Embryonic facial prominence (tissue), 1 donor: ENCODE measurements at regions not wholly inside any gene's neighbourhood (a gene's known extent, or its start where the extent isn't known, plus 50 kb on each side); places are given as distances from the start of the nearest gene placed in this dataset.

ENCODE experiments used
- DNase-seq: peaks from one replicate; pipeline ENCODE4 v3.0.0-alpha.2; 2016; ENCODE audit errors: extremely low spot score

DNA sequence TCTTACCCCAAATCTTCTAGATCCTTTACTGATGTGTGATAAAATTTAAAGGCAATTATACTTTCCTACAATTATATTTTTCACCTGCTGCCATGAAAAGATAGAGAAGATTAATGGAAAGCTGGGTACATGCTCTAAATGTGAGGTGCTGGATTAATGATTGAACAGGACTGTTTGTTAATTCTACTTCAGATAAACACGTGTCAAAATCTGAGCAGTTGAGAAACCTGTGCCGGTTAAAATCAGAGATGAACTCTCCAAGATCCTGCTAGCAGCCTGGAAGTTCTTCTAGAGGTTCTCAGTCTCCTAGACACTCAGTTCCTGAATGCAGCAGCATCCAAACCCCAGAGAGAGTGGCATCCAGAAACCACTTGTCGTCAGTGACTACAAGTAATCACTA lies 69.2 kb downstream of the INHBA start:
- no peak for DNase-seq

DNA sequence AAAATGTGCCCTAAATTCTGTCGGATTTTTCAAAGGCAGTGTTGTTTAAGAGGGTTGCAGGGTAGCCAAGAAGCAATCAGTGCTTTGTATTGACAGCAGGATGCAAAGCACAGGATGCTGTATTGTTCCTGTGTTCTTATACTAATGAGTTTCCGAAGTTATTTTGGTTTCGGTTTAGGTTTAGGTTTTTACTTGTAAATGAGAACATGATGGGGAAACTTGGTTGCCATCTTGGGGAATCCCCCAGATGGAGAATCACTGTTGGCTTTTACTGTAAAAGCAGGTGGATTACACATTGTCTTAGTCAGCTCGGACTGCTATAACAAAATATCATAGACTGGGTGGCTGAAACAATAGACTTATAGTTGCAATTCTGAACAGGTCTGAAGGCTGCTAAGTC lies 72.1 kb downstream of the INHBA start:
- no peak for DNase-seq

DNA sequence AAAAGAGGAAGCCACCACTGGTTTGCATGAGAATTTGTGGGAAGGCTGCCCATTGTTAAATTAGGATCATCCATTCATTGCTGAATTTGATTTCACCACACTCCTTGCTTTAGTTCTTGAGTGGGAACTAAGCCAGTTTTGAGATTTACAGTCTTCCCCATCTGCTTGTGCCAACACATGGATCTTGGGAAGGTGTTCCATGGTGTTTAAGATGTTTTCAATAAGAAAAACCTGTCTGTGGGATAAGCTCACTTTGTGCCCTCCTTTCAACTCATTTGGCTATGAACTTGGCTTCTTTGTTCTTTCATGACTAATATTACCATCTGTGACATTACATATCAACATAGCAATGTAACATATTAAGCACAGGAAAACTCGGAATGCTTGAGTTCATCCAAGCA lies 73.2 kb downstream of the INHBA start:
- DNase-seq = no peak

DNA sequence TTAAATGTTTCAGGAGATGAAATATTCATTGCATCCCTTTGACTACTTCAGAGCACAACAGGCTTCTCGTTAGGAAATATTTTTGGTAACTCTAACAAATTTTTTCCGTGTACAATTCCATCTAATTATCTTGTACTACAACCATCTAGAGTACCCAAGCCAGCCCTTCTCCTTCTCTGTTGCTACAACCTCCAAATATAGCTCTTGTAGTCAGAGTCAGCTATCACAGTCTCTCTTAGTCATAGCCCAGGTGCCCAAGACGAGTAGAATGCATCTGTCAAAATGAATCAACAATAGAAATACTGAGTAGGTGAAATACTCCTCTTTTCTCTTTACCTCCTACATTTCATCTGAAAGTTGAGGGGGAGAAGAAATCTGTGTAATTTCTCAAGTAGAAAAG lies 74.0 kb downstream of the INHBA start:
- no peak for DNase-seq

DNA sequence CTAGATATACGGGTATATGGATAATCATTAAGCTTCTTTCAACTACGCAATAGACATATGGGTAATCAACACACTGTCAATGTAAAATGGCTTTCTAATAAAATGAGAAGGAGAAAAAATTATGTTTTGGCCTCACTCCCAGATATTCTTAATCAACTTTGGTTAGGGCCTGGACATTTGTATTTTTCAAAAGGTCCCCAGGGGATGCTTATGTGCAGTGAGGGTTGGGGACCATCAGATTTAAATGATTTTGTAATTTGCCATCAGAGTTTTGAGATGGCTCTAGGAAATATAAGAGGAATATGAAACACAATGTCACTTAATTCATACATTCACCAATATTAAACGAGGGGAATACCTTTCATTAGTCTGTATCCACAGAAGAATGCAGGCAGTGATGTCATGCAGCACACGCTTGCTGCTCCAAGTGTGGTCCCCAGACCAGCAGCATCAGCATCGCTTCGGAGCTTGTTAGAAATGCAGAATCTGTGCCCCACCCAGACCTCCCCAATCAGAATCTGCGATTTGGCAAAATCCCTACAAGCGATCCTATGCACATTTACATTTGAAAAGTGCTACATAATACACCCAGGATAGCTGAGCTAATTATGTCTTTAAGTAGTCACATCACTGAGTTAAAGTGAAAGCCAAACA lies 75.1 kb downstream of the INHBA start:
- DNase-seq = no peak

DNA sequence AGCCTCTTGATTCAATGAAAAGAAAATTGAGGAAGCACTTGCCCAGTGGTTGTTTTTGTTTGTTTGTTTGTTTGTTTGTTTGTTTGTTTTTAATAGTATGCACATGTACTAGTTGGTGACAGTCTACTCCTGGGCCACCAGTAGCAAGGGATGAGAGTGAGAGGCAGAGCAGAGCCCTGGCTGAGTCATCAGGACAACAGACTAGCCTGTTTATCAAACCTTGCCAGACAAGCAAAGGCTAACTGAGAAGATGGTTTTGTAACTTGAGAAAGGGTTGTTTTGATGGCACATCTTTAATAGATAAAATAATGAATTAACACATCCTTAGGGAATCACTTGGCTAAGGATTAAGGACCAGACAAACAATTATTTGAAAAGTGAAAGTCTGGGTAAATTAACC lies 78.1 kb downstream of the INHBA start:
- no peak for DNase-seq

DNA sequence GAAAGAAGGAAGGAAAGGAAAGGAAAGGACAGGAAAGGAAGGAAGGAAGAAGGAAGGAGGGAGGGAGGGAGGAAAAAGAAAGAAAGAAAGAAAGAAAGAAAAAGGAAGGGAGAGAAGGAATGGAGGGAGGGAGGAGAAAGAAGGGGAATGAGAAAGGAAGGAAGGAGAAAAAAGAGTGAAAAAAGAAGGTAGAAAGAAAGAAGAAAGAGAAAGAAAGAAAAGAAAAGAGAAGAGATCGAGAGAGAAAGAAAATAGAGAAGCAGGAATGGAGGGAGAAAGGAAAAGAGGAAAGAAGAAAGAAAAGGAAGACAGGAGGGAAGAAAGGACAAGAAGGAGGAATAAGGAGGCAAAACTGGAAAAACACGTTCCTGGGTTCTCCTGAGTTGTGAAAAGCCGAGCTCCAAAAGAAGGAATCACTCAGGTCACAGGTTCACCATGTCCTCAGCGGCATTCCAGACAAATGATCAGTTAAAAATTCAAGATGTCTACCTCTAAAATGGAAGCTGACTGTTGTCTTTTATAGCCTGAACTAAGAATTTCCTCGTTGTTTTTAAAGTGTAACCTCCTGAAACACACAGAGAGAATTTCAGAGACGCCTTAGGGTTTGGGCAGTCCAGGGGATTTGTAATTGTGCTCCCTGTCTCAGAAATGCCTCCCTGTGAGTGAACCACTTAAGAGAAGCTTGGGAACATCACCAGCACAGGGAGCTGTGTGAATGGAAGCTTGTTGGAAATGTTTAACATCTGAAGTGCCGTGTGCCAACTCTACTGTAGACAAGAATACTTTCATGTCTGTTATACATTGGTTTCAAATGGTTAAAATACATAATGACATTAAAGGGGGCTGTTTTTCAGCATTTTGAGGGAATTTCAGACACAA lies 80.7 kb downstream of the INHBA start:
- no peak for DNase-seq

DNA sequence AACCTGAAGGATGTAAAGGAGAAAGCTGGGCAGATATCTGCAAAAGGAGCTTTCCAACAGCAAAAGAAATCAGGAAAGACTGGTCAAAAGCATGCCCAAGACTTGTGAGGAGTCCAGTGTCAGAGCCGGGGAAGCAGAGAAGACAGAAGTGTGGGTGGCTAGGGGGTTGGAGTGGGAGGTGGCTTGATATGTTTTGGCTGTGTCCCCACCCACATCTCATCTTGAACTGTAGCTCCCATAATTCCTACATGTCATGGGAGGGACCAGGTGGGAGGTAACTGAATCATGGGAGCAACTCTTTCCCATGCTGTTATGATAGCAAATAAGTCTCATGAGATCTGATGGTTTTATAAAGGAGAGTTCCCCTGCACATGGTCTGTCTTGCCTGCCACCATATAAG lies 84.9 kb downstream of the INHBA start:
- DNase-seq = no peak

DNA sequence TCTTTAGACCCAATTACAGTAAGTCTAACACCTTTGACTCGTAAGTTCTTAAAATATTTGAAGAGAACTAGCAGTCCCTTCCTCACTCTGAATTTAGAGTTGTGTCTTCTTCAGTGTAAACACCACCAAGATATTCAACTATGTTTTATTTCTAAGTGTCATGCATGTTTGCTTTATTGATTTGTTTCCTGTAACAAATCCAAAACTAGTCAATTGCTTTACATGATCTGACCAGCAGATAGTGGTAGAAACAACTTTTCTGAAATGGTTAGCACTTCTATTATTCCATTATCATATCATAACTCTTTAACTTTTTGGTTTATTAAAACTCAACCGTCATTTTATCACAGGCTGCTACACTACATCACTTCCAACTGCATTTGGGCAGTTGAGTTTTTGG lies 90.1 kb downstream of the INHBA start:
- no peak for DNase-seq

DNA sequence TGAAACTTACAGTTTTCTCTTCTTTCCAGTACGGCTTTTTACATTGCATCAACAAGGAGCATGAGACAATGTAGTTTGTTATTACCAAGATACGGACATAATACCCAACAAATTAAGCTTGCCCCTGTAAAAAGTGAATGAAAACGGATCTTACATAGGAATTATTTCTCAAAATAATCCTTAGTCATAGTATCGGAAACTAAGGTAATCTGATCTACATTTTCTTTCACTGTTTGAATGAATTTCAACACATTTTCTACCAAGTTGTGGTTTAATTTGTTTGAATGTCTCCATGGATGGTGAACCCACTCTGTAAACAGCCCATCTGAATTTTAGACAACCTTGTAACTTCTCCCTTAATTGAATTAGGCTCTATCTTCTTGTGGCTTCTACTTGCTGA lies 90.5 kb downstream of the INHBA start:
- no peak for DNase-seq

DNA sequence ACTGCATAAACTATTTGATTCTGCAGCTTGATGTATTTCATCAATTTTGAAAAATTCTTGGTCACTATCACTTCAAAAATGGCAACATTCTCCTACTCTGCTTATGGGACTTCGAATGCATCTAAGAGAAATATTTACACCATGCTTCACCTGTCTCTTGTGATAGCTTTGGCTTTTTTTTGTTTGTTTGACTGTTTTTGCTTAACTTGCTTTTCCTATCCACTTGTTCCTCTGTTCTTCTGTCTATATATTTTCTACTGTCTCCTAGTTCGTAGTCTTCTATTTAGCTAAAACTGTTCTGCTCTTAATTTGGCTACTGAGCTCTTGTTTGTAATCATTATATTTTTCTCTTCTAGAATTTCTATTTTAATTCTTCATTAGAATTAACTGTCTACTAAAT lies 94.4 kb downstream of the INHBA start:
- no peak for DNase-seq

DNA sequence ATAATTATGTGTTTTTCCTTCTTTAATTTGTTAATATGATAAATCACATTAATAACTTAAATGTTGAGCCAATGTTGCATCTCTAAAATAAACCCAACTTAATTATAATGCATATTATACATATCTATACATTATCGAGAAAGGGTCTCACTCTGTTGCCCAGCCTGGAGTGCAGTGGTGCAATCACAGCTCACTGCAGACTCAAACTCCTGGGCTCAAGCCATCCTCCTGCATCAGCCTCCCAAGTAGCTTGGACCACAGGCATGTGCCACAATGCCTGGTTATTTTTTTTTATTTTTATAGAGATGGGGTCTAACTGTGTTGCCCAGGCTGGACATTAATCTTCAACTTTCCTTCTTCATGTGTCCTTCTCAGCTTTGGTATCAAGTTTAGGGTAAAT lies 98.9 kb downstream of the INHBA start:
- DNase-seq = no peak

DNA sequence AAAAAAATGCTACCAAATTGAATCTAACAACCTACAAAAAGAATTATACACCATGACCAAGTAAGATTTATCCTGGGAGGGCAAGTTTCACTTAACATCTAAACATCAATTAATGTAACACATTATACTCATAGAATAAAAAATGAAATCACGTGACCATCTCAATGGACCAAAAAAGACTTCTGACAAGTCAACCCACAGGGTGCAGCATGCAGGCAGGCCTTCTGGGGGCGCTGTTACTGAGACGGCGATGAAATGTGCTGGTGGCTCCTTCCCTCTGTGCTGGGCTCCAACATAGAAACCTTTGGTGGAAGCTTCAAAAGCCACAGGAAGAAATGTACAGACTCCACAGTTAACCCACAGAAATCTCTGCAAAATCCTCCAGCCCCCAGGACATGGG lies 103.1 kb downstream of the INHBA start:
- no peak for DNase-seq

DNA sequence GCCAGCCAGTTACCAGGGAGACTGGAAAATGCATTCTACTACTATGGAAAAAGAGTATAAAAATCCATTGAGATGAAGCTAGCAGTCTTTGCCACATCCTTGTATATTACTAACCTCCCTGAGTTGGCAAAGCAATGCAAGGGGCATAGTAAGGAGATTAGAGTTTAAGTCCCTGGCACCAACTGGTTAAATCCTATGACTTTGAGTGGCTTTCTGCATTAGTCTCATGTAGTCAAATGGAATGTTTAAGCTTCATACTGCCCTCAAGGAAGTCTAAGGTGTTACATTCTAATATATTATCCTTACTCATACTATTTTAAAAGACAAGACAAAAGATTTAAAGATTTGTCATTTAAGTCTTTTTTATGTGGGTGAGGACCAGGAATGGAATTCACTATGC lies 110.1 kb downstream of the INHBA start:
- no peak for DNase-seq

DNA sequence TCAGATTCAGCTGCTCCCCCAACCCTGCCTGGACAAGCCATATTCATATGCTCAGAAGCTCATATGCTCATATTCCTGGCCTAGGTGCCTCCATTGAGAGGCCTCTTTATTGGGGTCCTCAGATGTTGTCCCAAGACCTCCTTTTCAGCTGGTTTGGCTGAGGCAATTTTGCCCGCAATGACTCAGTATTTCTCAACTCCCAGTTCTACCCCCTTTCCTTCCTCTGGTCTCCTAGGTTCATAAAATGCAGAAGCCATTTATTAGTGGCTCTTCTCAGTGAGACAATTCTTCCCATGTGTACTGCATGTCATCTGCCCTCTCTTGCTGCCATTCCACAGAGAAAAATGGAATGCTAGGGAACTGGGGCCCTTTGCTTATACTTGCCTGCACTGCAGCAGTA lies 110.7 kb downstream of the INHBA start:
- no peak for DNase-seq

DNA sequence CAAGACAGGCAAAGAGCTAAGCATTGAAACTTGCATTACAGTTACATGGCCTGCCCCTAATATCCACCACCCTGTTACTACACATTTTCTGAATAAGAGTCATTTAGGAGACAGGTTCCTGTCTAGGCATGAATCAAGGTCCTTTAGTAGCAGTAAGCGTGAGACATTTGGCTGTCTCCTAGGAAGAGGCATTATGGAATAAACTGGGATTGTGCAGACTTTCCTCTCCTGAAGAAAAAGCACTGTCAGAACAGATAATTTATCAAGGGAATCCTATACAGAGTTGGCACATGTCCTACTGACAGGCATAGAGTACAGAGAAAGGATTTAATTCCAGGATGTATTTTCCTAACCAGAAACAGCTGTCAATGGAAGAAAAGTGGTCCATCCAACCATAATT lies 111.9 kb downstream of the INHBA start:
- no peak for DNase-seq

DNA sequence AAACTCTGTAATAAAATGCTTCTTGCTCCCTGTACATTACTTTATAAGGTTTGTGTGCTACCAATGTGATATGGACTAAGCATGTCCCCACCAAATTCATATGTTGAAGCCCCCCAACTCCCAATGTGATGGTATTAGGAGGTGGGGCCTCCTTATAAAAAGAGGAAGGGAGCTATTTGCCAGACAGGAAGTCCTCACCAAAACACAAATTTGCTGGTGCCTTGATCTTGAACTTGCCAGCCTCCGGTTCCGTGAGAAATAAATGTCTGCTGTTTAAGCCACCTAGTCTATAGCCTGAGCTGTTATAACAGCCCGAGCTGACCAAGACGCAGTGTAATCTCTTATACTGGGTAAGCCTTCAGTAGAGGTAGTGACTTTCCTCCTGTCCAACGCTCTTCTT lies 114.5 kb downstream of the INHBA start:
- DNase-seq = no peak

DNA sequence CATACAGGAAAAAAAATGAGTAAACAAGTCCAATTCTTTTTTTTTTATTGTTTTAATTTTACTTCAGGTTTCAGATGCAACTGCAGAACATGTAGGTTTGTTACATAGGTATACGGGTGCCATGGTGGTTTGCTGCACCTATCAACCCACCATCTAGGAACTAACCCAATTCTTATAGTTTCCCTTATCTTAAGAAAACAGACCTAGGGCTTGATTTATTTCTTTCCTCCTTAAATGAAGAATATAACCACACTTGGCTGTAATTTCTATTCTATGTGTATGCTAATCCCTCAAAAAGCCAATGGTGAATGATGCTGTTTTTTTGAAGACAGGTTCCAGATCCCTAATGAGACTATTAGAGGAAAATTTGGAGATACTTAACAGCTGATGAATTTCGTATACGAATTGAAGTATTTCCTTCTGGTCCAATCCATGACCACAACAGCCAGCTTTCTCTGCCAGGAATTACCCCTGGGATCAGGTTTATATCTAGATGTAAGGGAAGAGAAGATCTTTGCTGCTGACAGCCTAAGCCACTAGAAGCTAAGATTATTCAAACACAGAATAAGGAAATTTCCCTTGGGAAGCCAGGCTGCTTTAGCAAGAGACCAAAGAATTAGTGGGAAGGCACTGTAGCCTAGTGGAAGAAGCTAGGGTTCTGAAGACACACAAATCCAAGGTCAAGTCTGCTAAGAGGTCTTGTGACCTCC lies 115.8 kb downstream of the INHBA start:
- no peak for DNase-seq

DNA sequence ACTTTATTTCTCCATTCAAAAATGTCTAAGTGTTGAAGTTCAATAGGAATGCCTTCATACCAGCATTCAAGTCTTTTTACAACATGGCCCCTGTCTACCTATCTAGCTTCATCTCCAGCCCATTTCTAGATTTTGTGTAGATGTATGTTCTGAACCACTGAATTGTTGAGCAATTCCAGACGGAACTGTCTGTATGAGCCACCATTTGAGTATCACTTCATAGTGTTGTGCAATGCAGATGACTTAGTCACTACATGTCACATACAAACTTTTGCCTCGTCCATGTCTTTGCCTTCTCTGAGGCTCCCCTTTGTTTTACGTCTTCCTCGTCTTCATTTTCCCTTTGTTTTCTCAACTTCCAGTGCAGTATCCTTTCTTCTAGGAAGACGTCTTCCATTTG lies 118.1 kb downstream of the INHBA start:
- no peak for DNase-seq

DNA sequence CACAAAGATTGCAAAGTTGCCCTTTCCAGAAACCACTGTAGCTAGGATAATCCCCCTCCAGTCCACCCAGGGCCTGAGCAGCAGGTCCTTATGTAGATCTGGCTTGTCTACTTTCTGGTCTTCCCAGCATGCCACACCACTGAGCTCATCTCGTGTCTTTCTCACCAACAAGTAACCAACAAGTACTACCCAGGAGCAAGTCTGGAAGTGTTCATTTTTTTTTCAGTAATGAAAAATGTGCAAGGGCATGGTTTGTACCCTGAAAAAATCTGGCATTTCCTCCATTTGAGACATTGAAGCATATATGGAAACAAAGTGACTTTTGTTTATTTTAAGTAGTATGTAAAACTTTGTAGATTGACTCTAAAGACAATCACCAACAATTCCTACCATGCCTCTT lies 120.8 kb downstream of the INHBA start:
- DNase-seq = no peak

DNA sequence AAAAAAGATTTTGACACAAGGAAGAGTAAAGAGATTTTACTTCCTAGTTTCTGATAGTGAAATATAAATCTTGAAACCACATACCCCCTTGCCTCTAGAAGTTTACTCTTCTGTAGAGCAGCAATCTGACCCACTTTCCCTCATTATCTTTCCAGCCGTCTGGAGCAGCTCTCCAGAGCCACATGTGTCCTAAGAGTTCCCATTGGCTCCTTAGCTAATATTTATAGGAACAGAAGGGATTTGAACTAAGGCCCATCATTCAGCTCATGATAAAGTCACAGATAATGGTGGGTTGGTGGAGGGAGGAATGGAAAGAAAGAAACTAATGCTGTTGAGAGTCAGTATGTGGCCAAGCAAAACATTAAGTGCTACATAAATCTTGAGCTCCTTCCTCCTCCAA lies 121.8 kb downstream of the INHBA start:
- no peak for DNase-seq

DNA sequence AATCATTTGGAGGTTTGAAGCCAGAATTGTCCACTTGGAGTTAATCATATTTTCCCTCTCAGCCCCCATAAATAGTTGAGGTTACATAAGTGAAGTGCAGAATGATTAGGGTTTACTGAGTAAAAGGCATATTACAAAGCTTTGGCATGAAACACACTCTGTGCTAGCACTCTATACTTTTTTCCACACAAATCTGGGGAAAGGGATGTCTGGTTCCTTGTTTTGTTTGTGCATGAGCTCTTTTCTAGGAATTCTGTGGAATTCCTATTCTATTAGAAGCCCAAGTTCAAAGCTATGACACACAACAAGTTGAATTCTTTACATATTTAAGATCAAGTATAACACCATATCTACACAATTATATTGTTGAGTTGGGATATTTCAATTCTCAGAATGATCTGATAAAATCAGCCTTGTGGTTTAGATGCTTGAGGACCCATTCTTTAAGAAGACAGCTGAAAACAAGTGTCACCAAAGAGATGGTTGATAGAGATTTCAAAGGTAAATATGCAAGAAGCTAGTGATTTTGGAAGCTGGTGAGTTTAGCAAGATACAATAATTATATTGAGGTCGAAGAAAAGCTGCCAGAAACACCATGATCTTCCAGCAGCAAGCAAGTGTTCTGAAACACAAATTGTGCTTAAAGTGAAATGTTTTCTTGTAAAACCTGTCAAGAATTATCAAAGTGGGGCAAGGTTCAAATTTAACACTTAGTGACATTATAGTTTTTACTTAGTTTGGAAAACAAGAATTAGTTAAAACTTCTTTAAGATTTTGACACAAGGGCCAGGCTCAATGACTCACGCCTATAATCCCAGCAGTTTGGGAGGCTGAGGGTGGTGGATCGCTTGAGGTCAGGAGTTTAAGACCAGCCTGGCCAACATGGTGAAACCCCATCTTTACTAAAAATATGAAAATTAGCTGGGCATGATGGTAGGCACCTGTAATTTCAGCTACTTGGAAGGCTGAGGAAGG lies 122.6 kb downstream of the INHBA start:
- no peak for DNase-seq
